GM21423 (cell line): ENCODE measurements at regions not wholly inside any gene's neighbourhood (a gene's known extent, or its start where the extent isn't known, plus 50 kb on each side); places are given as distances from the start of the nearest gene placed in this dataset.
A peak's percentile ranks its signal among the peaks of the same experiment; 100 is the strongest.

Experiments used
- ATAC-seq: cut with Tn5 transposase; IDR thresholded peaks from one replicate; pipeline ENCODE4 v1.9.1; 2021; ENCODE audit warnings: mild to moderate bottlenecking, moderate library complexity; ENCODE audit not compliant: unreplicated experiment

GRCh38 chr21:25341981-25342380 lies 265.3 kb downstream of the MRPL39 start:
- ATAC-seq, result no peak

- ATAC-seq, result no peak
Observed at GRCh38 chr21:25338415-25338814, 268.9 kb downstream of the MRPL39 start.

GRCh38 chr21:25334046-25334730 lies 273.1 kb downstream of the MRPL39 start:
- no peak for ATAC-seq

GRCh38 chr21:25331286-25331685 lies 276.0 kb downstream of the MRPL39 start:
- ATAC-seq, result no peak

GRCh38 chr21:25330266-25330665 lies 277.0 kb downstream of the MRPL39 start:
- no peak for ATAC-seq

- ATAC-seq, result no peak
Observed at GRCh38 chr21:25329227-25329825, 278.0 kb downstream of the MRPL39 start.

- no peak for ATAC-seq
Observed at GRCh38 chr21:25328736-25329135, 278.5 kb downstream of the MRPL39 start.

GRCh38 chr21:25326181-25326580 lies 281.1 kb downstream of the MRPL39 start:
- ATAC-seq, result no peak

- ATAC-seq, result no peak
Observed at GRCh38 chr21:25324666-25325065, 282.6 kb downstream of the MRPL39 start.

GRCh38 chr21:25323356-25323949 lies 283.8 kb downstream of the MRPL39 start:
- ATAC-seq, result no peak

- ATAC-seq, result no peak
Observed at GRCh38 chr21:25314247-25314646, 293.0 kb downstream of the MRPL39 start.

- ATAC-seq, result no peak
Observed at GRCh38 chr21:25313829-25314228, 293.5 kb downstream of the MRPL39 start.

- ATAC-seq, result no peak
Observed at GRCh38 chr21:25307489-25307888, 299.8 kb downstream of the MRPL39 start.

GRCh38 chr21:25304611-25305010 lies 302.7 kb downstream of the MRPL39 start:
- no peak for ATAC-seq

GRCh38 chr21:25300632-25301031 lies 306.6 kb downstream of the MRPL39 start:
- ATAC-seq, result no peak

GRCh38 chr21:25298512-25299491 lies 308.5 kb downstream of the MRPL39 start:
- ATAC-seq, result peak; percentile 92

- no peak for ATAC-seq
Observed at GRCh38 chr21:25297117-25297516, 310.2 kb downstream of the MRPL39 start.

GRCh38 chr21:25296252-25296651 lies 311.0 kb downstream of the MRPL39 start:
- no peak for ATAC-seq

GRCh38 chr21:25292396-25292795 lies 314.9 kb downstream of the MRPL39 start:
- no peak for ATAC-seq

GRCh38 chr21:25283720-25284119 lies 323.6 kb downstream of the MRPL39 start:
- no peak for ATAC-seq

GRCh38 chr21:25281134-25281533 lies 326.1 kb downstream of the MRPL39 start:
- no peak for ATAC-seq
